ENCODE measurements at regions not wholly inside any gene's neighbourhood (a gene's known extent, or its start where the extent isn't known, plus 50 kb on each side); places are given as distances from the start of the nearest gene placed in this dataset.

- H3K4me3 ChIP-seq: no peak overlapping the region
- H3K27ac ChIP-seq: no peak overlapping the region
- no peak for TF ChIP-seq Cebpa-rat (IDR thresholded peaks at IDR 0.05)
- H3K9ac ChIP-seq: no peak overlapping the region
- no peaks in the 10 kb centered on the region for H3K27me3 ChIP-seq
- H3K4me2 ChIP-seq: no peak overlapping the region
- no peaks in the 10 kb centered on the region for H3K4me1 ChIP-seq
- no peaks in the 10 kb centered on the region for H3K9me3 ChIP-seq
- H4K20me1 ChIP-seq: no peaks in the 10 kb centered on the region
- H3K36me3 ChIP-seq: no peaks in the 10 kb centered on the region
Measured at GRCh38 chr12:125685915-125686314, 620.7 kb downstream of the AACS start.

GRCh38 chr12:125687403-125687802 is 622.2 kb downstream of the AACS start:
- H3K4me3 ChIP-seq: no peak overlapping the region
- H3K27me3 ChIP-seq: no peaks in the 10 kb centered on the region
- H3K9me3 ChIP-seq: no peaks in the 10 kb centered on the region
- no peaks in the 10 kb centered on the region for H3K36me3 ChIP-seq
- H3K9ac ChIP-seq: no peak overlapping the region
- no peak for TF ChIP-seq Cebpa-rat (IDR thresholded peaks at IDR 0.05)
- H3K4me2 ChIP-seq: no peak overlapping the region
- no peaks in the 10 kb centered on the region for H3K4me1 ChIP-seq
- H4K20me1 ChIP-seq: no peaks in the 10 kb centered on the region
- H3K27ac ChIP-seq: no peak overlapping the region

- no peaks in the 10 kb centered on the region for H3K27me3 ChIP-seq
- no peak overlapping the region for H3K27ac ChIP-seq
- H3K36me3 ChIP-seq: no peaks in the 10 kb centered on the region
- no peak overlapping the region for H3K4me2 ChIP-seq
- H3K9ac ChIP-seq: no peak overlapping the region
- no peaks in the 10 kb centered on the region for H3K9me3 ChIP-seq
- no peak overlapping the region for H3K4me3 ChIP-seq
- no peaks in the 10 kb centered on the region for H4K20me1 ChIP-seq
- TF ChIP-seq Cebpa-rat (IDR thresholded peaks at IDR 0.05): no peak
- no peaks in the 10 kb centered on the region for H3K4me1 ChIP-seq
Measured at GRCh38 chr12:125687820-125688219, 622.6 kb downstream of the AACS start.

- H3K9ac ChIP-seq: no peak overlapping the region
Measured at GRCh38 chr12:125688223-125688622, 623.0 kb downstream of the AACS start.

GRCh38 chr12:125688881-125689280 is 623.6 kb downstream of the AACS start:
- H3K36me3 ChIP-seq: no peaks in the 10 kb centered on the region
- no peak overlapping the region for H3K27ac ChIP-seq
- H3K27me3 ChIP-seq: no peaks in the 10 kb centered on the region
- H4K20me1 ChIP-seq: no peaks in the 10 kb centered on the region
- H3K9ac ChIP-seq: no peak overlapping the region
- no peak overlapping the region for H3K4me2 ChIP-seq
- H3K9me3 ChIP-seq: no peaks in the 10 kb centered on the region
- TF ChIP-seq Cebpa-rat (IDR thresholded peaks at IDR 0.05): no peak
- H3K4me3 ChIP-seq: no peak overlapping the region
- no peaks in the 10 kb centered on the region for H3K4me1 ChIP-seq

More at GRCh38 chr12:125688223-125688622, 623.0 kb downstream of the AACS start:
- Histone ChIP-seq H3K36me3 (no peaks in the 10 kb centered on the region), H3K27ac (no peak overlapping the region), H4K20me1 (no peaks in the 10 kb centered on the region), H3K4me2 (no peak overlapping the region), H3K27me3 (no peaks in the 10 kb centered on the region), H3K4me3 (no peak overlapping the region), H3K4me1 (no peaks in the 10 kb centered on the region), H3K9me3 (no peaks in the 10 kb centered on the region)
- no peak for TF ChIP-seq Cebpa-rat (IDR thresholded peaks at IDR 0.05)

- Histone ChIP-seq H4K20me1 (no peaks in the 10 kb centered on the region), H3K36me3 (no peaks in the 10 kb centered on the region), H3K9me3 (no peaks in the 10 kb centered on the region), H3K4me2 (no peak overlapping the region), H3K4me3 (no peak overlapping the region), H3K9ac (no peak overlapping the region), H3K27me3 (no peaks in the 10 kb centered on the region), H3K27ac (no peak overlapping the region), H3K4me1 (no peaks in the 10 kb centered on the region)
- TF ChIP-seq Cebpa-rat (IDR thresholded peaks at IDR 0.05): no peak
Measured at GRCh38 chr12:125689576-125690410, 624.6 kb downstream of the AACS start.

GRCh38 chr12:125690841-125691240 is 625.6 kb downstream of the AACS start:
- no peaks in the 10 kb centered on the region for H3K36me3 ChIP-seq
- H3K9ac ChIP-seq: no peak overlapping the region
- TF ChIP-seq Cebpa-rat (IDR thresholded peaks at IDR 0.05): no peak
- H3K4me3 ChIP-seq: no peak overlapping the region
- no peak overlapping the region for H3K4me2 ChIP-seq
- H3K27ac ChIP-seq: no peak overlapping the region
- H3K27me3 ChIP-seq: no peaks in the 10 kb centered on the region
- no peaks in the 10 kb centered on the region for H3K4me1 ChIP-seq
- H3K9me3 ChIP-seq: no peaks in the 10 kb centered on the region
- H4K20me1 ChIP-seq: no peaks in the 10 kb centered on the region

- no peaks in the 10 kb centered on the region for H4K20me1 ChIP-seq
- H3K9me3 ChIP-seq: no peaks in the 10 kb centered on the region
- no peak overlapping the region for H3K9ac ChIP-seq
- no peaks in the 10 kb centered on the region for H3K27me3 ChIP-seq
- H3K4me1 ChIP-seq: no peaks in the 10 kb centered on the region
- H3K4me3 ChIP-seq: no peak overlapping the region
- TF ChIP-seq Cebpa-rat (IDR thresholded peaks at IDR 0.05): no peak
- H3K4me2 ChIP-seq: no peak overlapping the region
- H3K36me3 ChIP-seq: no peaks in the 10 kb centered on the region
- no peak overlapping the region for H3K27ac ChIP-seq
Measured at GRCh38 chr12:125696054-125696453, 630.8 kb downstream of the AACS start.

GRCh38 chr12:125704803-125705202 is 639.6 kb downstream of the AACS start:
- H3K9me3 ChIP-seq: peaks cover 5% of the 10 kb centered on the region; the same call in 1 of the 2 replicates
- H3K36me3 ChIP-seq: no peaks in the 10 kb centered on the region
- no peaks in the 10 kb centered on the region for H3K4me1 ChIP-seq
- H3K9ac ChIP-seq: no peak overlapping the region
- no peak overlapping the region for H3K4me2 ChIP-seq
- no peaks in the 10 kb centered on the region for H4K20me1 ChIP-seq
- H3K4me3 ChIP-seq: no peak overlapping the region
- no peak for TF ChIP-seq Cebpa-rat (IDR thresholded peaks at IDR 0.05)
- no peak overlapping the region for H3K27ac ChIP-seq
- no peaks in the 10 kb centered on the region for H3K27me3 ChIP-seq

- no peaks in the 10 kb centered on the region for H3K27me3 ChIP-seq
- H3K9ac ChIP-seq: no peak overlapping the region
- H3K9me3 ChIP-seq: peaks cover 66% of the 10 kb centered on the region
- no peak overlapping the region for H3K4me3 ChIP-seq
- TF ChIP-seq Cebpa-rat (IDR thresholded peaks at IDR 0.05): no peak
- H3K27ac ChIP-seq: no peak overlapping the region
- no peak overlapping the region for H3K4me2 ChIP-seq
- no peaks in the 10 kb centered on the region for H3K36me3 ChIP-seq
- H4K20me1 ChIP-seq: no peaks in the 10 kb centered on the region
- H3K4me1 ChIP-seq: peaks cover 3% of the 10 kb centered on the region
Measured at GRCh38 chr12:125720961-125721360, 655.7 kb downstream of the AACS start.
